GM23338 (cell line): ENCODE measurements at regions not wholly inside any gene's neighbourhood (a gene's known extent, or its start where the extent isn't known, plus 50 kb on each side); places are given as distances from the start of the nearest gene placed in this dataset.

Experiments
- ATAC-seq: fragments of 200-7000 bp; cut with Tn5 transposase; 3 replicates; pipeline ENCODE4 v1.9.1; 2020
- DNase-seq: peaks from one replicate; pipeline ENCODE4 v3.0.0-alpha.2; 2015; ENCODE audit warnings: low spot score
- H2AFZ ChIP-seq: fragments of 200-600 bp; sonication (generic); 2 replicates; pipeline ENCODE4 v1.8.0; 2016; ENCODE audit warnings: antibody characterized with exemption, mild to moderate bottlenecking, moderate library complexity
- H3F3A ChIP-seq: fragments of 200-600 bp; sonication (generic); replicated peaks from 2 replicates; pipeline ENCODE4 v1.8.0; 2017; ENCODE audit warnings: antibody characterized with exemption, mixed run types, low read depth
- H3K27ac ChIP-seq: fragments of 200-600 bp; sonication (generic); 2 replicates; pipeline ENCODE4 v1.6.1; 2016; ENCODE audit warnings: low read depth
- H3K27me3 ChIP-seq: fragments of 200-600 bp; sonication (generic); 2 replicates; pipeline ENCODE4 v1.8.0; 2016; ENCODE audit warnings: mild to moderate bottlenecking, mixed run types, moderate library complexity; ENCODE audit not compliant: insufficient read depth
- H3K36me3 ChIP-seq: fragments of 200-600 bp; sonication (generic); 2 replicates; pipeline ENCODE4 v1.8.0; 2016; ENCODE audit warnings: mild to moderate bottlenecking; ENCODE audit not compliant: insufficient read depth
- H3K4me1 ChIP-seq: fragments of 200-600 bp; sonication (generic); 2 replicates; pipeline ENCODE4 v1.8.0; 2016; ENCODE audit warnings: mild to moderate bottlenecking, moderate library complexity; ENCODE audit not compliant: insufficient read depth
- H3K4me2 ChIP-seq: fragments of 200-600 bp; sonication (generic); 2 replicates; pipeline ENCODE4 v1.7.1; 2017; ENCODE audit warnings: mixed run types
- H3K4me3 ChIP-seq: fragments of 200-600 bp; sonication (generic); 2 replicates; pipeline ENCODE4 v1.6.1; 2016; ENCODE audit warnings: mixed run types
- H3K79me2 ChIP-seq: fragments of 200-600 bp; sonication (generic); replicated peaks from 2 replicates; pipeline ENCODE4 v1.8.0; 2017; ENCODE audit warnings: mild to moderate bottlenecking; ENCODE audit not compliant: insufficient read depth
- H3K9me2 ChIP-seq: fragments of 200-600 bp; sonication (generic); 2 replicates; pipeline ENCODE4 v1.8.0; 2017; ENCODE audit not compliant: insufficient read depth
- H4K20me1 ChIP-seq: fragments of 200-600 bp; sonication (generic); replicated peaks from 2 replicates; pipeline ENCODE4 v1.8.0; 2017; ENCODE audit warnings: mild to moderate bottlenecking; ENCODE audit not compliant: insufficient read depth
- H3K27ac Mint-ChIP-seq: 2 replicates; pipeline ENCODE4 v1.8.0; 2020; ENCODE audit warnings: inconsistent platforms, mild to moderate bottlenecking, moderate library complexity, mixed read lengths
- H3K27me3 Mint-ChIP-seq: 3 replicates; pipeline ENCODE4 v1.8.0; 2022; ENCODE audit warnings: low read depth, mild to moderate bottlenecking, moderate library complexity, mixed read lengths, inconsistent platforms; ENCODE audit not compliant: insufficient read depth, poor library complexity
- H3K36me3 Mint-ChIP-seq: 3 replicates; pipeline ENCODE4 v1.8.0; 2021; ENCODE audit warnings: low read depth, mild to moderate bottlenecking, inconsistent platforms, moderate library complexity, mixed read lengths
- H3K4me1 Mint-ChIP-seq: 3 replicates; pipeline ENCODE4 v1.8.0; 2020; ENCODE audit warnings: mild to moderate bottlenecking, inconsistent platforms, mixed read lengths
- H3K4me3 Mint-ChIP-seq: 3 replicates; pipeline ENCODE4 v1.8.0; 2021; ENCODE audit warnings: moderate library complexity, mild to moderate bottlenecking, inconsistent platforms, mixed read lengths
- H3K9me3 Mint-ChIP-seq: 3 replicates; pipeline ENCODE4 v1.8.0; 2020; ENCODE audit warnings: moderate library complexity, mild to moderate bottlenecking, inconsistent platforms, mixed read lengths
- CREB1 ChIP-seq: fragments of 250-450 bp; sonication (Bioruptor Pico); IDR thresholded peaks from 2 replicates; pipeline ENCODE4 v1.5.0; 2020; ENCODE audit warnings: low read depth, mild to moderate bottlenecking, moderate library complexity
- EZH2phosphoT487 ChIP-seq: fragments of 200-600 bp; sonication (generic); IDR thresholded peaks from one replicate; pipeline ENCODE4 v1.8.1; 2018; ENCODE audit warnings: antibody characterized with exemption; ENCODE audit not compliant: unreplicated experiment
- JUNB ChIP-seq: IDR thresholded peaks from one replicate; pipeline ENCODE4 v1.6.1; 2016; ENCODE audit warnings: antibody characterized with exemption; ENCODE audit not compliant: unreplicated experiment
- NANOG ChIP-seq: IDR thresholded peaks from 2 replicates; pipeline ENCODE4 v1.6.1; 2016; ENCODE audit warnings: antibody characterized with exemption, borderline replicate concordance
- POLR2AphosphoS5 ChIP-seq: IDR thresholded peaks from 2 replicates; pipeline ENCODE4 v1.6.1; 2016; ENCODE audit warnings: antibody characterized with exemption, low read depth
- REST ChIP-seq: IDR thresholded peaks from one replicate; pipeline ENCODE4 v1.6.1; 2018; ENCODE audit warnings: antibody characterized with exemption; ENCODE audit not compliant: unreplicated experiment
- ZNF114 ChIP-seq: fragments of 250-450 bp; sonication (Bioruptor Pico); IDR thresholded peaks from 2 replicates; pipeline ENCODE4 v1.5.0; 2020; ENCODE audit warnings: mild to moderate bottlenecking, moderate library complexity
- ZNF331 ChIP-seq: fragments of 250-450 bp; sonication (Bioruptor Pico); IDR thresholded peaks from 2 replicates; pipeline ENCODE4 v1.5.0; 2020; ENCODE audit warnings: low read depth, mild to moderate bottlenecking, moderate library complexity

GRCh38 chr16:85363881-85364280 is 249.2 kb upstream of the GSE1 start:
- H3K27ac Mint-ChIP-seq = no peak overlapping the region
- H3K9me2 ChIP-seq = no peaks in the 10 kb centered on the region
- H3K9me3 Mint-ChIP-seq = peaks cover 8% of the 10 kb centered on the region; the same call in 2 of the 3 replicates
- H3K4me1 ChIP-seq = no peaks in the 10 kb centered on the region
- TF ChIP-seq ZNF114 (CRISPR knock-in tag) (no peak), POLR2AphosphoS5 (no peak), REST (no peak), JUNB (no peak), CREB1 (CRISPR knock-in tag) (no peak), EZH2phosphoT487 (no peak), NANOG (no peak)
- no peak overlapping the region for H3K27ac ChIP-seq
- no peaks in the 10 kb centered on the region; the same call in 1 of the 2 replicates for H4K20me1 ChIP-seq
- no peaks in the 10 kb centered on the region for H3F3A ChIP-seq
- no peak for DNase-seq
- no peak overlapping the region for H2AFZ ChIP-seq
- H3K36me3 ChIP-seq = no peaks in the 10 kb centered on the region
- H3K4me3 ChIP-seq = no peak overlapping the region
- peaks cover 23% of the 10 kb centered on the region for H3K27me3 Mint-ChIP-seq
- H3K79me2 ChIP-seq = no peaks in the 10 kb centered on the region
- no peak for ATAC-seq
- peaks cover 21% of the 10 kb centered on the region for H3K4me1 Mint-ChIP-seq
- H3K36me3 Mint-ChIP-seq = peaks cover 13% of the 10 kb centered on the region
- H3K4me3 Mint-ChIP-seq = no peak overlapping the region
- H3K4me2 ChIP-seq = no peak overlapping the region
- no peaks in the 10 kb centered on the region for H3K27me3 ChIP-seq

GRCh38 chr16:85364323-85365040 is 248.6 kb upstream of the GSE1 start:
- no peaks in the 10 kb centered on the region for H3K9me2 ChIP-seq
- no peak overlapping the region for H3K4me2 ChIP-seq
- H3K36me3 Mint-ChIP-seq = peaks cover 13% of the 10 kb centered on the region
- DNase-seq (no peak), ATAC-seq (no peak)
- H3F3A ChIP-seq = no peaks in the 10 kb centered on the region
- no peaks in the 10 kb centered on the region for H3K79me2 ChIP-seq
- no peaks in the 10 kb centered on the region for H3K36me3 ChIP-seq
- no peaks in the 10 kb centered on the region for H3K27me3 ChIP-seq
- no peak overlapping the region for H3K4me3 ChIP-seq
- H4K20me1 ChIP-seq = no peaks in the 10 kb centered on the region; the same call in 1 of the 2 replicates
- TF ChIP-seq NANOG = no peak
- no peak for TF ChIP-seq JUNB
- no peak for TF ChIP-seq EZH2phosphoT487
- no peak for TF ChIP-seq CREB1 (CRISPR knock-in tag)
- TF ChIP-seq ZNF331 (CRISPR knock-in tag) = no peak
- no peak overlapping the region for H2AFZ ChIP-seq
- H3K4me3 Mint-ChIP-seq = no peak overlapping the region
- H3K27ac ChIP-seq = no peak overlapping the region
- H3K9me3 Mint-ChIP-seq = peaks cover 8% of the 10 kb centered on the region; the same call in 2 of the 3 replicates
- no peaks in the 10 kb centered on the region for H3K4me1 ChIP-seq
- H3K27ac Mint-ChIP-seq = no peak overlapping the region
- H3K27me3 Mint-ChIP-seq = peaks cover 25% of the 10 kb centered on the region
- peaks cover 21% of the 10 kb centered on the region for H3K4me1 Mint-ChIP-seq
